ENCODE measurements at regions not wholly inside any gene's neighbourhood (a gene's known extent, or its start where the extent isn't known, plus 50 kb on each side); places are given as distances from the start of the nearest gene placed in this dataset.
"Not testable (repeated sequence)": the region's sequence is repeated elsewhere in the genome, so short reads cannot be mapped to it uniquely, and the experiment has no call there.

GRCh38 chr3:25191673-25192072, 236.4 kb upstream of the RARB start:
- Histone ChIP-seq H3K27ac (ENCODE audit: low read depth, low read length) (no peak overlapping the region), H3K4me2 (ENCODE audit: insufficient read depth, low read length) (no peak overlapping the region), H3K27me3 (ENCODE audit: insufficient read depth, low read length) (no peaks in the 10 kb centered on the region), H3K36me3 (ENCODE audit: insufficient read depth, low read length) (no peaks in the 10 kb centered on the region), H3K4me1 (ENCODE audit: insufficient read depth, low read length) (no peaks in the 10 kb centered on the region), H4K20me1 (ENCODE audit: insufficient read depth, low read length) (no peaks in the 10 kb centered on the region), H2AFZ (ENCODE audit: low read length) (no peak overlapping the region), H3K9me3 (ENCODE audit: low read depth, low read length) (no peaks in the 10 kb centered on the region), H3K4me3 (ENCODE audit: insufficient read depth, low read length) (no peak overlapping the region), H3K79me2 (ENCODE audit: insufficient read depth, low read length) (no peaks in the 10 kb centered on the region)
- no peak for TF ChIP-seq CTCF (IDR thresholded peaks at IDR 0.05; ENCODE audit: extremely low read depth, low read depth, low read length)
- DNase-seq (ENCODE audit: insufficient read length, low spot score, missing footprints), result no peak

- not testable (repeated sequence) for H4K20me1 ChIP-seq (ENCODE audit: insufficient read depth, low read length); H3K36me3 ChIP-seq (ENCODE audit: insufficient read depth, low read length); H2AFZ ChIP-seq (ENCODE audit: low read length); H3K27me3 ChIP-seq (ENCODE audit: insufficient read depth, low read length); H3K79me2 ChIP-seq (ENCODE audit: insufficient read depth, low read length); DNase-seq (ENCODE audit: insufficient read length, low spot score, missing footprints); H3K4me3 ChIP-seq (ENCODE audit: insufficient read depth, low read length); H3K4me2 ChIP-seq (ENCODE audit: insufficient read depth, low read length); H3K27ac ChIP-seq (ENCODE audit: low read depth, low read length); H3K9me3 ChIP-seq (ENCODE audit: low read depth, low read length); H3K4me1 ChIP-seq (ENCODE audit: insufficient read depth, low read length)
These were observed 228.5 kb upstream of the RARB start for GRCh38 chr3:25199567-25199966.

- DNase-seq (ENCODE audit: insufficient read length, low spot score, missing footprints), result no peak
- no peaks in the 10 kb centered on the region for H3K4me1 ChIP-seq (ENCODE audit: insufficient read depth, low read length)
- TF ChIP-seq CTCF (IDR thresholded peaks at IDR 0.05; ENCODE audit: extremely low read depth, low read depth, low read length), result no peak
- no peaks in the 10 kb centered on the region for H3K36me3 ChIP-seq (ENCODE audit: insufficient read depth, low read length)
- no peaks in the 10 kb centered on the region for H3K27me3 ChIP-seq (ENCODE audit: insufficient read depth, low read length)
- no peak overlapping the region for H3K27ac ChIP-seq (ENCODE audit: low read depth, low read length)
- no peaks in the 10 kb centered on the region for H3K79me2 ChIP-seq (ENCODE audit: insufficient read depth, low read length)
- no peaks in the 10 kb centered on the region for H4K20me1 ChIP-seq (ENCODE audit: insufficient read depth, low read length)
- H3K4me3 ChIP-seq (ENCODE audit: insufficient read depth, low read length), result no peak overlapping the region
- H3K4me2 ChIP-seq (ENCODE audit: insufficient read depth, low read length), result no peak overlapping the region
- no peak overlapping the region for H2AFZ ChIP-seq (ENCODE audit: low read length)
- H3K9me3 ChIP-seq (ENCODE audit: low read depth, low read length), result no peaks in the 10 kb centered on the region
These were observed 215.3 kb upstream of the RARB start for GRCh38 chr3:25212736-25213135.

GRCh38 chr3:25214034-25214433, 214.0 kb upstream of the RARB start:
- Histone ChIP-seq H3K4me3 (ENCODE audit: insufficient read depth, low read length) (no peak overlapping the region), H3K27ac (ENCODE audit: low read depth, low read length) (no peak overlapping the region), H2AFZ (ENCODE audit: low read length) (no peak overlapping the region), H3K79me2 (ENCODE audit: insufficient read depth, low read length) (no peaks in the 10 kb centered on the region), H3K9me3 (ENCODE audit: low read depth, low read length) (no peaks in the 10 kb centered on the region), H4K20me1 (ENCODE audit: insufficient read depth, low read length) (no peaks in the 10 kb centered on the region), H3K4me1 (ENCODE audit: insufficient read depth, low read length) (no peaks in the 10 kb centered on the region), H3K4me2 (ENCODE audit: insufficient read depth, low read length) (no peak overlapping the region), H3K27me3 (ENCODE audit: insufficient read depth, low read length) (no peaks in the 10 kb centered on the region), H3K36me3 (ENCODE audit: insufficient read depth, low read length) (no peaks in the 10 kb centered on the region)
- TF ChIP-seq CTCF (IDR thresholded peaks at IDR 0.05; ENCODE audit: extremely low read depth, low read depth, low read length), result no peak
- DNase-seq (ENCODE audit: insufficient read length, low spot score, missing footprints), result no peak

GRCh38 chr3:25218362-25218761, 209.7 kb upstream of the RARB start:
- no peaks in the 10 kb centered on the region for H4K20me1 ChIP-seq (ENCODE audit: insufficient read depth, low read length)
- no peaks in the 10 kb centered on the region for H3K36me3 ChIP-seq (ENCODE audit: insufficient read depth, low read length)
- no peak overlapping the region for H3K4me3 ChIP-seq (ENCODE audit: insufficient read depth, low read length)
- H3K4me2 ChIP-seq (ENCODE audit: insufficient read depth, low read length), result no peak overlapping the region
- no peaks in the 10 kb centered on the region for H3K27me3 ChIP-seq (ENCODE audit: insufficient read depth, low read length)
- no peak overlapping the region for H3K27ac ChIP-seq (ENCODE audit: low read depth, low read length)
- DNase-seq (ENCODE audit: insufficient read length, low spot score, missing footprints), result no peak
- TF ChIP-seq CTCF (IDR thresholded peaks at IDR 0.05; ENCODE audit: extremely low read depth, low read depth, low read length), result no peak
- no peaks in the 10 kb centered on the region for H3K9me3 ChIP-seq (ENCODE audit: low read depth, low read length)
- no peaks in the 10 kb centered on the region for H3K79me2 ChIP-seq (ENCODE audit: insufficient read depth, low read length)
- no peak overlapping the region for H2AFZ ChIP-seq (ENCODE audit: low read length)
- no peaks in the 10 kb centered on the region for H3K4me1 ChIP-seq (ENCODE audit: insufficient read depth, low read length)
